ENCODE measurements at regions not wholly inside any gene's neighbourhood (a gene's known extent, or its start where the extent isn't known, plus 50 kb on each side); places are given as distances from the start of the nearest gene placed in this dataset.

- TF ChIP-seq POLR2A (IDR thresholded peaks at IDR 0.05; ENCODE audit: borderline replicate concordance, extremely low read depth, insufficient read depth, insufficient read length) (no peak), SP1 (IDR thresholded peaks at IDR 0.05; ENCODE audit: low read depth) (no peak), MAX (IDR thresholded peaks at IDR 0.05) (no peak), ZNF274 (IDR thresholded peaks at IDR 0.05; ENCODE audit: low read depth, low read length) (no peak), JUND (IDR thresholded peaks at IDR 0.05) (no peak), SRF (IDR thresholded peaks at IDR 0.05; ENCODE audit: low read depth) (no peak), RAD21 (IDR thresholded peaks at IDR 0.05; ENCODE audit: low read depth) (no peak), EZH2phosphoT487 (IDR thresholded peaks at IDR 0.05; ENCODE audit: borderline replicate concordance) (no peak), EZH2 (IDR thresholded peaks at IDR 0.05) (no peak), ELF1 (IDR thresholded peaks at IDR 0.05; ENCODE audit: borderline replicate concordance, low read depth) (no peak)
- TF ChIP-seq, protein P1, sequence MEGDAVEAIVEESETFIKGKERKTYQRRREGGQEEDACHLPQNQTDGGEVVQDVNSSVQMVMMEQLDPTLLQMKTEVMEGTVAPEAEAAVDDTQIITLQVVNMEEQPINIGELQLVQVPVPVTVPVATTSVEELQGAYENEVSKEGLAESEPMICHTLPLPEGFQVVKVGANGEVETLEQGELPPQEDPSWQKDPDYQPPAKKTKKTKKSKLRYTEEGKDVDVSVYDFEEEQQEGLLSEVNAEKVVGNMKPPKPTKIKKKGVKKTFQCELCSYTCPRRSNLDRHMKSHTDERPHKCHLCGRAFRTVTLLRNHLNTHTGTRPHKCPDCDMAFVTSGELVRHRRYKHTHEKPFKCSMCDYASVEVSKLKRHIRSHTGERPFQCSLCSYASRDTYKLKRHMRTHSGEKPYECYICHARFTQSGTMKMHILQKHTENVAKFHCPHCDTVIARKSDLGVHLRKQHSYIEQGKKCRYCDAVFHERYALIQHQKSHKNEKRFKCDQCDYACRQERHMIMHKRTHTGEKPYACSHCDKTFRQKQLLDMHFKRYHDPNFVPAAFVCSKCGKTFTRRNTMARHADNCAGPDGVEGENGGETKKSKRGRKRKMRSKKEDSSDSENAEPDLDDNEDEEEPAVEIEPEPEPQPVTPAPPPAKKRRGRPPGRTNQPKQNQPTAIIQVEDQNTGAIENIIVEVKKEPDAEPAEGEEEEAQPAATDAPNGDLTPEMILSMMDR (IDR thresholded peaks at IDR 0.05 in 2 of 3, conservative IDR thresholded peaks at IDR 0.05 in 1 of 3; ENCODE audit: borderline replicate concordance in 1 of 3, insufficient read depth in 1 of 3, low read depth in 2 of 3, low read length in 2 of 3): no peak
- TF ChIP-seq, protein P2, sequence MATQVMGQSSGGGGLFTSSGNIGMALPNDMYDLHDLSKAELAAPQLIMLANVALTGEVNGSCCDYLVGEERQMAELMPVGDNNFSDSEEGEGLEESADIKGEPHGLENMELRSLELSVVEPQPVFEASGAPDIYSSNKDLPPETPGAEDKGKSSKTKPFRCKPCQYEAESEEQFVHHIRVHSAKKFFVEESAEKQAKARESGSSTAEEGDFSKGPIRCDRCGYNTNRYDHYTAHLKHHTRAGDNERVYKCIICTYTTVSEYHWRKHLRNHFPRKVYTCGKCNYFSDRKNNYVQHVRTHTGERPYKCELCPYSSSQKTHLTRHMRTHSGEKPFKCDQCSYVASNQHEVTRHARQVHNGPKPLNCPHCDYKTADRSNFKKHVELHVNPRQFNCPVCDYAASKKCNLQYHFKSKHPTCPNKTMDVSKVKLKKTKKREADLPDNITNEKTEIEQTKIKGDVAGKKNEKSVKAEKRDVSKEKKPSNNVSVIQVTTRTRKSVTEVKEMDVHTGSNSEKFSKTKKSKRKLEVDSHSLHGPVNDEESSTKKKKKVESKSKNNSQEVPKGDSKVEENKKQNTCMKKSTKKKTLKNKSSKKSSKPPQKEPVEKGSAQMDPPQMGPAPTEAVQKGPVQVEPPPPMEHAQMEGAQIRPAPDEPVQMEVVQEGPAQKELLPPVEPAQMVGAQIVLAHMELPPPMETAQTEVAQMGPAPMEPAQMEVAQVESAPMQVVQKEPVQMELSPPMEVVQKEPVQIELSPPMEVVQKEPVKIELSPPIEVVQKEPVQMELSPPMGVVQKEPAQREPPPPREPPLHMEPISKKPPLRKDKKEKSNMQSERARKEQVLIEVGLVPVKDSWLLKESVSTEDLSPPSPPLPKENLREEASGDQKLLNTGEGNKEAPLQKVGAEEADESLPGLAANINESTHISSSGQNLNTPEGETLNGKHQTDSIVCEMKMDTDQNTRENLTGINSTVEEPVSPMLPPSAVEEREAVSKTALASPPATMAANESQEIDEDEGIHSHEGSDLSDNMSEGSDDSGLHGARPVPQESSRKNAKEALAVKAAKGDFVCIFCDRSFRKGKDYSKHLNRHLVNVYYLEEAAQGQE (IDR thresholded peaks at IDR 0.05; ENCODE audit: low read depth): no peak
Observed at GRCh38 chr6:44002067-44002592, 125.1 kb downstream of the MRPL14 start.

Measured in HCT116 (cell line).